GM18909 (cell line): ENCODE measurements at regions not wholly inside any gene's neighbourhood (a gene's known extent, or its start where the extent isn't known, plus 50 kb on each side); places are given as distances from the start of the nearest gene placed in this dataset.

ENCODE experiments used
- ATAC-seq: cut with Tn5 transposase; IDR thresholded peaks from one replicate; pipeline ENCODE4 v1.9.1; 2021; ENCODE audit warnings: mild to moderate bottlenecking; ENCODE audit not compliant: unreplicated experiment, poor library complexity

DNA sequence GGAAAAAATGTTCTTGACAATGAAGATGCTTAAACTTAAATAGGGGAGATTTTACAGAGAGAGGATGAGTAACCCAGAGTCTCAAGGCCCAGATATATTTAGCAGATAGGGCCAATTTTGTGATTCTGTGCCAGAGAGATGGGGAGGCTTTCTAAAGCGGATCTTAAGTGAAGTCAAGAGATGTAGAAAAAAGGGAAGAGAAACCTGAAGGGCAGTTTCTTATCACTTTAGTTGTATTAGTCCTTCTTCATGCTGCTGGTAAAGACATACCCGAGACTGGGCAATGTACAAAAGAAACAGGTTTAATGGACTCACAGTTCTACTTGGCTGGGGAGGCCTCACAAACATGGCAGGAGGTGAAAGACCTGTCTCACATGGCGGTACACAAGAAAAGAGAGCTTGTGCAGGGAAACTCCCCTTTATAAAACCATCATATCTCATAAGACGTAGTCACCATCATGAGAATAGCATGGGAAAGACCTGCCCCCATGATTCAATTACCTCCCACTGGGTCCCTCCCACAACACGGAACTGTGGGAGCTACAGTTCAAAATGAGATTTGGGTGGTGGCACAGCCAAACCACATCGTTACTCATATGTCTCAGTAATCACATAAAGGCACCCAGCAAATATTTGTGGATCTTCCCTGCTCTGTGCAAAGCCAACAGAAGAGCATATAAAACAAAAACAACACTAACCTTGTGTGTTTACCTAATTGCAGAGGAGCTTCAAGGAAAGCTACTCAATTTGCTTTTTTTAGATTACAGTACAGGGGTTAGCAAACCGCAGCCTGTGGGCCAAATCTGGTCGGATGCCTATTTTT is 102.6 kb upstream of the MYCBP2 start:
- ATAC-seq: peak; percentile 83

- no peak for ATAC-seq
Measured at GRCh38 chr13:77425705-77426104, 98.8 kb upstream of the MYCBP2 start.

- ATAC-seq: no peak
Measured at GRCh38 chr13:77423296-77423695, 96.4 kb upstream of the MYCBP2 start.

- ATAC-seq: no peak
Measured at GRCh38 chr13:77422724-77423123, 95.8 kb upstream of the MYCBP2 start.

GRCh38 chr13:77417897-77418296 is 91.0 kb upstream of the MYCBP2 start:
- no peak for ATAC-seq

DNA sequence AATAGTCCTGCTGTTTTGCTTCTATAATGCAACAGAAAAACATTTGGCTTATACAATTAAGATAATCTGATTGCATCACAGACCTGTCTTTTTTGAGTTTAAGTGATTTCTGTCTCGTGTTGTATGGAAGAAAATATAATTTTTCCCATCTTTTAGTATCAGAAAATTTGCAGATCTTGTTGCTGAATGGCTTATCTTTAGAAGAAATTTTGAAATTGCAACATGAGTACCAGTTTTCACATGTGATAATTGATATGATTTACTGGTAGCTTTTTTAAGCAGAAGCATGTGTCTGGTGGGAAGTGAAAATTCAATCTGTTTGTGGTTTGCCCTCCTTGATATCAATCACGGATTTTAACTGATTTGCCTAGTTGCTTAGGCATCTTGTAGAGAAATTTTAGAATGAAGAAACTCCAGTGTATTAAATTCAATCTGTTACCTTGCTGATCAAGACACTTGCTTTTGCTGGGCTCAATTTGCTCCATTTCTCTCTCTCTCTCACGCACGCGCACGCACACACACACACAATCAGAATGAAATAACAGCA is 89.8 kb upstream of the MYCBP2 start:
- no peak for ATAC-seq

GRCh38 chr13:77415253-77416071 is 88.6 kb upstream of the MYCBP2 start:
- ATAC-seq: peak; percentile 88

DNA sequence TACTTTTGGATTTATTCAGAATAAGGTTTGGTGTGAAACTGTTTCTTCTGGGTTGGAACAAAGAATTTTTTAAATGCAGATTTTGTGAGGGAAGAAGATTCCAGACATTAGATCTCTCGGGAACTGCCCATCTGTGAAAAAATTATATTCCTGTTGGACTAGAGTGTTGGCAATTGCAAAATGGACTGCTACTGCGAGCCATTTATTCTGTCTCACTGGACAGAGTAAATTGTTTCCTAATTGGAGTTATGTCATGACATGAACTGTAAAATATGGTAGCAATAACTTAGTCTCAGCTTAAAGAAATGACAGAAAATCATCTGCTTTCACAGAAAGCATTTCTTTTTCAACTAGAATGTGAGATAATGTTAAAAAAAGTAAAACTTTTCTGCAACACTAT is 86.0 kb upstream of the MYCBP2 start:
- ATAC-seq: no peak

GRCh38 chr13:77412116-77412635 is 85.3 kb upstream of the MYCBP2 start:
- ATAC-seq: no peak

DNA sequence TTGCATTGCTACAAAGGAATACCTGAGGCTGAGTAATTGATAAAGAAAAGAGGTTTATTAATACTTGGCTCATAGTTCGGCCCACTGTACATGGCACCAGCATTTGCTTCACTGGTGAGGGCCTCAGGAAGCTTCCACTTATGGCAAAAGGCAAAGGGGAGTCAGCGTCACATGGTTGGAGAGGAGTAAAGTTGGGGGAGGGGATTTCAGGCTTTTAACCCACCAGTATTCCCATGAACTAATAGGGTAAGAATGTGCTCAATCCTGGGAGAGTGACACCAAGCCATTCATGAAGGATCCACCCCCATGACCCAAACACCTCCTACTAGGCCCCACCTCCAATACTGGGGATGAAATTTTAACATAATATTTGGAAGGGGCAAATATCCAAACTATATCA is 82.5 kb upstream of the MYCBP2 start:
- no peak for ATAC-seq

DNA sequence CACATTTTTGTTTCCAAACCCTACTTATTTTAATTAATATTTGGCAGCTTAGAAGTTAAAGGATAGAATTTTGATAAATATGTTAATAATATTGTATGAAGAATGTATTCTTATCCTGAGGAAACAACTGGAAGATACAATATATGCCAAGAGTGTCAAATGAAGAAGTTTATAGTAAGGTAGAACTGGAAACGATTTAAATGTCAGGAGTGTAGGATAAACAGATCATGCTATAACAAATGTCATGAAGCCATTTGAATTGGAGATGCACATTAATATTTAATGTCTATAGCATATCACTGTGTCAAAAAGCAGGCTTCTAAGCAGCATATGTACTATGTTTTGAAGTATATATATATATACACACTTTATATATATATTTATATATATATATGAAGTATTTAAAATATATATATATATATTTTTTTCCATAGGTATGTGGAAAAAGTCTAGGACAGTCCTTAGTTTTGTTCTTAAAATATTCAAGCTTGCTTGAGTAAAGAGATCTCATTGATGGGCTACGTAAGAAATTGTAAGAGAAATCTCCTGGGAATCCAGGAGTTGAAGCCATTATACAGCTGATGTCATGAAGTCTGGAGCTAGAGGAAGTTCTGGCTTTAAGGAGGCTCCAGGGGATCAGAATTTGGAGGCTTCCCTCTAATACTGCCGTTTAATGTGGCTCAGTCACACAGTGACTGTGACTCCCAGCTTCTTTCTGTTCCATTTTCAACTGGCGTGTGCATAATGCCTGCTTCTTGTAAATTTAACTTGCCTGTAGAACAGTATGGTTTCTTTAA is 79.9 kb upstream of the MYCBP2 start:
- ATAC-seq: no peak

GRCh38 chr13:77398825-77399620 is 72.1 kb upstream of the MYCBP2 start:
- no peak for ATAC-seq

DNA sequence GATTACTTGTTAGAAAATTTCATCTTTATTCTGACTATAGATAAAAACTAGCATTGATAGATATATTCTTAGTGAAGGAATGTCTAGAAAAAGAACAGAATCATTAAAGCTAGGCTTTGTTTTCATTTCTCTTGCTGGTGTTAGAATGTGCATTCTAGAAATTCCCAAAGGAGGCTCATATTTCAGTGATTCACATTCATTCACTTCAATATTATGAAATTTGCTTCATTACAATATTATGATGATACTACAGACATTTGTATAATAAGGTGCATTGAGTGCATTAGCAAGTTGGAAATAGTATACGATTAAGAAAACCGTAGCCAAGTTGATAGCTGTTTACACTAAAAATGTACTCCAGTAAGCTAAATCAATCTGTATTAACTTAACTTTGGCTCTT is 70.7 kb upstream of the MYCBP2 start:
- ATAC-seq: no peak

DNA sequence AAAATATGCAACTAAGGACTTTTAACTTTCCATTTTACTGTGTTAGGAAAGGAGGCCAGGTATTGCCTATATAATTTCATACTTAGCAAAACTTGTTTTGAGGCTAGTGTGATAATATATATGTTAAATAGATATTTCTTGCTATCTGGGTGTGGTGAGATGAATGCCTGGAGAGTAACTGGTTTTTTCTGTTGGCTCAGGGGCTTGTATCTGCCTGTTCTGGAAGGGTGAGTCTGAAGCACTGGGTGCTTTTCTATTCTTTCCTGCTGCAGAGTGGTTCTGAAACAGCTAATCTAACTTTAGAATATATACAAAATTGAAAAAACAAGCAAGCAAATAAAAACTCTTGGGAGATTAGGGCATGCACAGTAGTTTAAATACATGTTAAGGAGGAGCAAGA is 64.6 kb upstream of the MYCBP2 start:
- no peak for ATAC-seq

DNA sequence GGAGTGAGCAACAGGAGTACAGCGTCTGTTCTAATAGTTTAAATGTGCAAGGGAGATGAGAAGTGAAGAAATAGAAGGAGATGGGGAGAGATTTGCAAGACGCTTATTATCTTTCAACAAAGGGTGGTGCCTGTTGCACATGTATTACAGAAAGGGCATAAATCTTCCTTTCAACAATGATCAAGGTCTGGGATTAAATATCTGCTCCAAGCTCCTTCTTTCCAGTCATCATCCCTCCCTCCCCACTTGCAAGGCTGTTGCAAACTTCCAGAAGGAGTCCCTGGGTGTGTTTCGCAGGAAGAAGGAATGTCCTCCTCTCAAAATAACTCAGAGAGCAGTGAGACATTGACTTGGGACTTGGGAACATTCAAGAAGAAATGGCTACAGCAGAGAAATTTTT is 63.5 kb upstream of the MYCBP2 start:
- ATAC-seq: no peak

DNA sequence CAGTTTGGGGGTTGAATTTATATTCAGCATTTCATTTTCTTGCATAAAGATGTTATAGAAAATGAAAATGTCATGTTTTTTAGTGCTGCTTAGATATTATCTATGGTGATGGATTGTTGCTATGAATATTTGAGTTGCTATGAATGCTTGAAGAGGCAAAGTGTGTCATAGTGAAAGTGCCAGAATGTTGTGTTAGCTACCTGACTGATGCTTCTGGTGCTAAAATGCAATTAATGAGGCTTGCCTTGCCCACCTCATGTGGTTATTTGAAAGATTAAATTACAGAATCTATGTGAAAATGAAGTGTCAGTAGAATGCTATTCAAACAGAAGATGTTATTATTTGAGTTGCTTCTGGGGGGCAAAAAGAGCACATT is 62.7 kb upstream of the MYCBP2 start:
- ATAC-seq: peak; percentile 67

- ATAC-seq: peak; percentile 5
Measured at GRCh38 chr13:77388944-77389624, 62.2 kb upstream of the MYCBP2 start.

- no peak for ATAC-seq
Measured at GRCh38 chr13:77387607-77388200, 60.8 kb upstream of the MYCBP2 start.
